HCT116 (cell line): ENCODE measurements at regions not wholly inside any gene's neighbourhood (a gene's known extent, or its start where the extent isn't known, plus 50 kb on each side); places are given as distances from the start of the nearest gene placed in this dataset.

ENCODE experiments used
- CEBPB ChIP-seq: IDR thresholded peaks from 2 replicates; pipeline ENCODE4 v1.6.1; 2012; ENCODE audit warnings: low read depth
- EGR1 ChIP-seq: IDR thresholded peaks from 2 replicates; pipeline ENCODE4 v1.6.1; 2012; ENCODE audit warnings: low read depth
- JUND ChIP-seq: IDR thresholded peaks from 2 replicates; pipeline ENCODE4 v1.6.1; 2012
- POLR2A ChIP-seq: IDR thresholded peaks from 2 replicates; pipeline ENCODE4 v1.7.0; 2011; ENCODE audit warnings: borderline replicate concordance; ENCODE audit not compliant: insufficient read depth, insufficient read length; ENCODE audit errors: extremely low read depth
- POLR2AphosphoS5 ChIP-seq: IDR thresholded peaks from 2 replicates; pipeline ENCODE4 v1.6.1; 2011; ENCODE audit warnings: mild to moderate bottlenecking, low read depth, low read length, moderate library complexity
- SIN3A ChIP-seq: IDR thresholded peaks from 2 replicates; pipeline ENCODE4 v1.6.1; 2012; ENCODE audit warnings: low read depth
- SP1 ChIP-seq: IDR thresholded peaks from 2 replicates; pipeline ENCODE4 v1.6.1; 2012; ENCODE audit warnings: low read depth
- YY1 ChIP-seq: IDR thresholded peaks from 2 replicates; pipeline ENCODE4 v1.6.1; 2011; ENCODE audit warnings: low read length, low read depth, moderate library complexity, mild to moderate bottlenecking; ENCODE audit not compliant: insufficient replicate concordance; ENCODE audit errors: extremely low read depth
- ZNF274 ChIP-seq: fragments of 200-500 bp; sonication (Bioruptor generic); IDR thresholded peaks from 2 replicates; pipeline ENCODE4 v1.6.1; 2014; ENCODE audit warnings: mild to moderate bottlenecking, low read depth, low read length, inconsistent platforms
- TF ChIP-seq, protein P1 (sequence below), 3 experiments: fragments of 200-600 bp in 1 of 3; sonication (generic) in 1 of 3; IDR thresholded peaks in 2 of 3; conservative IDR thresholded peaks in 1 of 3; 2 replicates each; pipeline ENCODE4 v1.5.1; 2012 to 2017; ENCODE audit warnings: low read depth in 2 of 3, low read length in 2 of 3, antibody characterized with exemption in 1 of 3, borderline replicate concordance in 1 of 3, control low read depth in 1 of 3, mild to moderate bottlenecking in 1 of 3, mixed read lengths in 1 of 3, mixed run types in 1 of 3, moderate library complexity in 1 of 3; ENCODE audit not compliant: insufficient read depth in 1 of 3
- TF ChIP-seq, protein P2 (sequence below): IDR thresholded peaks from 2 replicates; pipeline ENCODE4 v1.6.1; 2012
- TF ChIP-seq, protein P3 (sequence below): IDR thresholded peaks from 2 replicates; pipeline ENCODE4 v1.6.1; 2012

DNA sequence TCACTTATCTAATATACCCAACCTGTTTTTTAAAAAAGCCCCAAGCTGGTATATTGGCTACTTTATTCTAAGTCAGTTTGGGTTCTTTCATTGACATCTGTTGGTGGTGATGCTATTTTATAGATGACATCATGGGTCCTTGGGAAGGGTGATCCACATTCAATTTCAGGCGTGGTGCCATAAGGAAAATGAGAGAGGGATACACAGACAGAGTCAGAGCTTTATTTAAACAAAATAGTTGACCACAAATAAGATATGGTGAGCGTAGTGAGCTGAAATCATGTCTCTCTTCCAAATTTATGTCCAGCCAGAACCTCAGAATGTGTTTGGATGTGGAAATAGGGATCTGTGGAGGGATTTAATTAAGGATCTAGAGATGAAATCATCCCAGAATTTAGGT is 302.4 kb downstream of the MAT2B start:
- no peak for TF ChIP-seq POLR2A
- TF ChIP-seq, protein P1, sequence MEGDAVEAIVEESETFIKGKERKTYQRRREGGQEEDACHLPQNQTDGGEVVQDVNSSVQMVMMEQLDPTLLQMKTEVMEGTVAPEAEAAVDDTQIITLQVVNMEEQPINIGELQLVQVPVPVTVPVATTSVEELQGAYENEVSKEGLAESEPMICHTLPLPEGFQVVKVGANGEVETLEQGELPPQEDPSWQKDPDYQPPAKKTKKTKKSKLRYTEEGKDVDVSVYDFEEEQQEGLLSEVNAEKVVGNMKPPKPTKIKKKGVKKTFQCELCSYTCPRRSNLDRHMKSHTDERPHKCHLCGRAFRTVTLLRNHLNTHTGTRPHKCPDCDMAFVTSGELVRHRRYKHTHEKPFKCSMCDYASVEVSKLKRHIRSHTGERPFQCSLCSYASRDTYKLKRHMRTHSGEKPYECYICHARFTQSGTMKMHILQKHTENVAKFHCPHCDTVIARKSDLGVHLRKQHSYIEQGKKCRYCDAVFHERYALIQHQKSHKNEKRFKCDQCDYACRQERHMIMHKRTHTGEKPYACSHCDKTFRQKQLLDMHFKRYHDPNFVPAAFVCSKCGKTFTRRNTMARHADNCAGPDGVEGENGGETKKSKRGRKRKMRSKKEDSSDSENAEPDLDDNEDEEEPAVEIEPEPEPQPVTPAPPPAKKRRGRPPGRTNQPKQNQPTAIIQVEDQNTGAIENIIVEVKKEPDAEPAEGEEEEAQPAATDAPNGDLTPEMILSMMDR (IDR thresholded peaks at IDR 0.05 in 2 of 3, conservative IDR thresholded peaks at IDR 0.05 in 1 of 3; ENCODE audit: borderline replicate concordance in 1 of 3, insufficient read depth in 1 of 3, low read depth in 2 of 3, low read length in 2 of 3) = no peak
- TF ChIP-seq CEBPB = no peak
- TF ChIP-seq SP1 = no peak
- TF ChIP-seq, protein P2, sequence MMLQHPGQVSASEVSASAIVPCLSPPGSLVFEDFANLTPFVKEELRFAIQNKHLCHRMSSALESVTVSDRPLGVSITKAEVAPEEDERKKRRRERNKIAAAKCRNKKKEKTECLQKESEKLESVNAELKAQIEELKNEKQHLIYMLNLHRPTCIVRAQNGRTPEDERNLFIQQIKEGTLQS = no peak
- TF ChIP-seq ZNF274 = no peak
- TF ChIP-seq EGR1 = no peak
- TF ChIP-seq JUND = no peak
- TF ChIP-seq, protein P3, sequence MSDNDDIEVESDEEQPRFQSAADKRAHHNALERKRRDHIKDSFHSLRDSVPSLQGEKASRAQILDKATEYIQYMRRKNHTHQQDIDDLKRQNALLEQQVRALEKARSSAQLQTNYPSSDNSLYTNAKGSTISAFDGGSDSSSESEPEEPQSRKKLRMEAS = no peak
- TF ChIP-seq POLR2AphosphoS5 = no peak
- TF ChIP-seq YY1 = no peak
- TF ChIP-seq SIN3A = no peak
